Body of pancreas (tissue), 4 donors: ENCODE measurements at regions not wholly inside any gene's neighbourhood (a gene's known extent, or its start where the extent isn't known, plus 50 kb on each side); places are given as distances from the start of the nearest gene placed in this dataset.

Experiments
- CTCF ChIP-seq, 7 experiments: fragments of 450-650 bp in 4 of 7; fragments of 200-600 bp in 3 of 7; sonication (generic) in 3 of 7; IDR thresholded peaks; one replicate each; pipeline ENCODE4 v1.5.1; 2016 to 2019; ENCODE audit warnings: antibody characterized with exemption in 7 of 7
- POLR2A ChIP-seq, 3 donors: fragments of 450-650 bp; IDR thresholded peaks; one replicate each; pipeline ENCODE4 v1.6.1; 2016; ENCODE audit warnings: antibody characterized with exemption in 3 of 3, mild to moderate bottlenecking in 2 of 3

GRCh38 chr2:207397917-207398655, 131.7 kb upstream of the CREB1 start:
- TF ChIP-seq CTCF (IDR thresholded peaks at IDR 0.05): no peak
- no peak for TF ChIP-seq POLR2A (IDR thresholded peaks at IDR 0.05)
